ENCODE measurements at regions not wholly inside any gene's neighbourhood (a gene's known extent, or its start where the extent isn't known, plus 50 kb on each side); places are given as distances from the start of the nearest gene placed in this dataset.
A peak's percentile ranks its signal among the peaks of the same experiment; 100 is the strongest.

- no peaks in the 10 kb centered on the region for H3K9me3 ChIP-seq (replicated peaks; ENCODE audit: control insufficient read depth, insufficient read depth, low read depth, low read length)
- BruUV-seq (replicated peaks): no TSS peak
- no peak overlapping the region for H2AFZ ChIP-seq (ENCODE audit: low read depth, low read length)
- DNase-seq (ENCODE audit: extremely low read depth in 1 of 4, low spot score in 3 of 4) (no peak), ATAC-seq (no peak), FAIRE-seq (no peak)
- no peaks in the 10 kb centered on the region for H3K79me2 ChIP-seq (ENCODE audit: control insufficient read depth, insufficient read depth, low read length)
- no peak overlapping the region for H3K9ac ChIP-seq (ENCODE audit: insufficient read depth in 1 of 2, low read depth in 2 of 2, low read length in 2 of 2)
- intact Hi-C loops (cut with micrococcal nuclease): loop anchor here (10.0 kb wide), 1 partner anchor 719 kb away; no protein-coding TSS in a partner anchor
- WGBS (ENCODE audit: insufficient coverage, low coverage, missing lambda C conversion rate): 40% methylated on average over 13 of the region's 13 CpGs
- H3K4me2 ChIP-seq (ENCODE audit: insufficient read depth, low read length): no peak overlapping the region
- TF ChIP-seq LEF1 (IDR thresholded peaks at IDR 0.05): no peak
- TF ChIP-seq CHD1 (IDR thresholded peaks at IDR 0.05; ENCODE audit: low read length): no peak
- TF ChIP-seq FOSL1 (tag; conservative IDR thresholded peaks at IDR 0.05): no peak
- TF ChIP-seq IRF1 (CRISPR knock-in tag; IDR thresholded peaks at IDR 0.05; ENCODE audit: borderline replicate concordance): no peak
- TF ChIP-seq RFX7 (CRISPR knock-in tag; IDR thresholded peaks at IDR 0.05): no peak
- peak; percentile 55; the same call in 1 of the 2 replicates for TF ChIP-seq CEBPG (CRISPR knock-in tag; IDR thresholded peaks at IDR 0.05)
- peak; percentile 67 to 75 for TF ChIP-seq CEBPG (tag; conservative IDR thresholded peaks at IDR 0.05 in 1 of 2, IDR thresholded peaks at IDR 0.05 in 1 of 2)
- TF ChIP-seq ZNF184 (CRISPR knock-in tag; IDR thresholded peaks at IDR 0.05): no peak
- no peak for TF ChIP-seq HMG20B (CRISPR knock-in tag; IDR thresholded peaks at IDR 0.05)
- peak; percentile 92 for TF ChIP-seq CEBPB (tag; IDR thresholded peaks at IDR 0.05)
- TF ChIP-seq MAFG (tag; conservative IDR thresholded peaks at IDR 0.05): no peak
- TF ChIP-seq CTBP1 (IDR thresholded peaks at IDR 0.05; ENCODE audit: borderline replicate concordance): no peak
- in situ Hi-C loops (cut with MboI): loop anchor here (5.0 kb wide), 1 partner anchor 327 kb away; the partner anchor contains the start of gene OLFM1
- POLR2A ChIA-PET: no interaction called here
- H3K4me3 ChIP-seq: no peak overlapping the region
- no peaks in the 10 kb centered on the region for H3K36me3 ChIP-seq (ENCODE audit: control insufficient read depth, insufficient read depth, low read length)
- CTCF ChIA-PET (ENCODE audit: low intra/inter-chr PET ratio): interaction anchor here (0.9 kb wide), 1 partner anchor 27 kb away, joined by 3 read pairs; no protein-coding TSS in a partner anchor
- peaks cover 0 to 19% of the 10 kb centered on the region in 2 experiments; a peak in 2 of 5 replicates for H3K27me3 ChIP-seq (ENCODE audit: control insufficient read depth in 2 of 2, insufficient read depth in 2 of 2, low read length in 2 of 2)
- H3K4me1 ChIP-seq (replicated peaks in 1 of 2; ENCODE audit: control insufficient read depth in 2 of 2, insufficient read depth in 2 of 2, low read length in 2 of 2): peaks cover 4 to 30% of the 10 kb centered on the region in 2 experiments; a peak in 2 of 5 replicates
- H4K20me1 ChIP-seq (replicated peaks; ENCODE audit: control insufficient read depth, insufficient read depth, low read length): 0 out of 2 replicates have a peak, but pooled peaks cover 5% of the 10 kb centered on the region
- H3K27ac ChIP-seq (ENCODE audit: extremely low read depth, low read depth, low read length): no peak overlapping the region
- H3K9me1 ChIP-seq (ENCODE audit: control insufficient read depth, insufficient read depth, low read length): peaks cover 3% of the 10 kb centered on the region
Measured at GRCh38 chr9:135414293-135414692, 65.3 kb upstream of the PPP1R26 start.

Measured in K562 (cell line).